ENCODE measurements at regions not wholly inside any gene's neighbourhood (a gene's known extent, or its start where the extent isn't known, plus 50 kb on each side); places are given as distances from the start of the nearest gene placed in this dataset.
"Not testable (repeated sequence)": the region's sequence is repeated elsewhere in the genome, so short reads cannot be mapped to it uniquely, and the experiment has no call there.

- TF ChIP-seq, protein P1, sequence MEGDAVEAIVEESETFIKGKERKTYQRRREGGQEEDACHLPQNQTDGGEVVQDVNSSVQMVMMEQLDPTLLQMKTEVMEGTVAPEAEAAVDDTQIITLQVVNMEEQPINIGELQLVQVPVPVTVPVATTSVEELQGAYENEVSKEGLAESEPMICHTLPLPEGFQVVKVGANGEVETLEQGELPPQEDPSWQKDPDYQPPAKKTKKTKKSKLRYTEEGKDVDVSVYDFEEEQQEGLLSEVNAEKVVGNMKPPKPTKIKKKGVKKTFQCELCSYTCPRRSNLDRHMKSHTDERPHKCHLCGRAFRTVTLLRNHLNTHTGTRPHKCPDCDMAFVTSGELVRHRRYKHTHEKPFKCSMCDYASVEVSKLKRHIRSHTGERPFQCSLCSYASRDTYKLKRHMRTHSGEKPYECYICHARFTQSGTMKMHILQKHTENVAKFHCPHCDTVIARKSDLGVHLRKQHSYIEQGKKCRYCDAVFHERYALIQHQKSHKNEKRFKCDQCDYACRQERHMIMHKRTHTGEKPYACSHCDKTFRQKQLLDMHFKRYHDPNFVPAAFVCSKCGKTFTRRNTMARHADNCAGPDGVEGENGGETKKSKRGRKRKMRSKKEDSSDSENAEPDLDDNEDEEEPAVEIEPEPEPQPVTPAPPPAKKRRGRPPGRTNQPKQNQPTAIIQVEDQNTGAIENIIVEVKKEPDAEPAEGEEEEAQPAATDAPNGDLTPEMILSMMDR (IDR thresholded peaks at IDR 0.05), result not testable (repeated sequence)
- TF ChIP-seq POLR2AphosphoS5 (IDR thresholded peaks at IDR 0.05), result not testable (repeated sequence)
Measured at GRCh38 chrX:1102221-1102620, 110.2 kb downstream of the CRLF2 start.
